Esophagus squamous epithelium (tissue), 4 donors: ENCODE measurements at regions not wholly inside any gene's neighbourhood (a gene's known extent, or its start where the extent isn't known, plus 50 kb on each side); places are given as distances from the start of the nearest gene placed in this dataset.

ENCODE experiments used
- POLR2A ChIP-seq, 4 donors: fragments of 450-650 bp; IDR thresholded peaks; one replicate each; pipeline ENCODE4 v1.6.1; 2017; ENCODE audit warnings: antibody characterized with exemption in 4 of 4, mild to moderate bottlenecking in 4 of 4, moderate library complexity in 3 of 4
- TF ChIP-seq, protein P1 (sequence below), 6 experiments: fragments of 450-650 bp in 4 of 6; fragments of 200-600 bp in 2 of 6; sonication (generic) in 2 of 6; IDR thresholded peaks; one replicate each; pipeline ENCODE4 v1.5.1; 2016 to 2019; ENCODE audit warnings: antibody characterized with exemption in 6 of 6, mild to moderate bottlenecking in 4 of 6, moderate library complexity in 4 of 6

- TF ChIP-seq, protein P1, sequence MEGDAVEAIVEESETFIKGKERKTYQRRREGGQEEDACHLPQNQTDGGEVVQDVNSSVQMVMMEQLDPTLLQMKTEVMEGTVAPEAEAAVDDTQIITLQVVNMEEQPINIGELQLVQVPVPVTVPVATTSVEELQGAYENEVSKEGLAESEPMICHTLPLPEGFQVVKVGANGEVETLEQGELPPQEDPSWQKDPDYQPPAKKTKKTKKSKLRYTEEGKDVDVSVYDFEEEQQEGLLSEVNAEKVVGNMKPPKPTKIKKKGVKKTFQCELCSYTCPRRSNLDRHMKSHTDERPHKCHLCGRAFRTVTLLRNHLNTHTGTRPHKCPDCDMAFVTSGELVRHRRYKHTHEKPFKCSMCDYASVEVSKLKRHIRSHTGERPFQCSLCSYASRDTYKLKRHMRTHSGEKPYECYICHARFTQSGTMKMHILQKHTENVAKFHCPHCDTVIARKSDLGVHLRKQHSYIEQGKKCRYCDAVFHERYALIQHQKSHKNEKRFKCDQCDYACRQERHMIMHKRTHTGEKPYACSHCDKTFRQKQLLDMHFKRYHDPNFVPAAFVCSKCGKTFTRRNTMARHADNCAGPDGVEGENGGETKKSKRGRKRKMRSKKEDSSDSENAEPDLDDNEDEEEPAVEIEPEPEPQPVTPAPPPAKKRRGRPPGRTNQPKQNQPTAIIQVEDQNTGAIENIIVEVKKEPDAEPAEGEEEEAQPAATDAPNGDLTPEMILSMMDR (IDR thresholded peaks at IDR 0.05), result no peak
- TF ChIP-seq POLR2A (IDR thresholded peaks at IDR 0.05), result no peak
Measured at GRCh38 chr6:156199182-156199581, 578.0 kb upstream of the ARID1B start.
